Heart right ventricle (tissue), 16 donors: ENCODE measurements at regions not wholly inside any gene's neighbourhood (a gene's known extent, or its start where the extent isn't known, plus 50 kb on each side); places are given as distances from the start of the nearest gene placed in this dataset.

Experiments
- ATAC-seq, 8 donors: fragments of 200-7000 bp; cut with Tn5 transposase; one replicate each; pipeline ENCODE4 v1.9.1; 2020; ENCODE audit warnings: mild to moderate bottlenecking in 8 of 8, moderate library complexity in 8 of 8, moderate number of reproducible peaks in 1 of 8
- DNase-seq, 2 donors: peaks; one replicate each; pipeline ENCODE4 v3.0.0-alpha.2; 2020
- H3K27ac ChIP-seq, 10 donors: fragments of 200-600 bp; sonication (generic) in 2 of 10; one replicate each; pipeline versions ENCODE4 v1.5.0 to v1.8.0; 2020 to 2022; ENCODE audit warnings: mild to moderate bottlenecking in 3 of 10
- H3K27me3 ChIP-seq, 7 donors: fragments of 200-600 bp; one replicate each; pipeline ENCODE4 v1.8.0; 2021 to 2022; ENCODE audit warnings: mild to moderate bottlenecking in 2 of 7
- H3K36me3 ChIP-seq, 9 donors: fragments of 200-600 bp; sonication (generic) in 1 of 9; one replicate each; pipeline versions ENCODE4 v1.5.0 to v1.8.0; 2020 to 2022; ENCODE audit warnings: mild to moderate bottlenecking in 2 of 9
- H3K4me1 ChIP-seq, 9 donors: fragments of 200-600 bp; sonication (generic) in 1 of 9; one replicate each; pipeline versions ENCODE4 v1.5.0 to v1.8.0; 2020 to 2022; ENCODE audit warnings: mild to moderate bottlenecking in 4 of 9
- H3K4me3 ChIP-seq, 10 donors: fragments of 200-600 bp; sonication (generic) in 2 of 10; one replicate each; pipeline versions ENCODE4 v1.5.0 to v1.8.0; 2020 to 2022; ENCODE audit warnings: mild to moderate bottlenecking in 7 of 10, moderate library complexity in 2 of 10
- H3K9me3 ChIP-seq, 11 donors: fragments of 200-600 bp in 10 of 11; sonication (generic) in 2 of 11; one replicate each; pipeline versions ENCODE4 v1.5.0 to v1.8.0; 2013 to 2022; ENCODE audit warnings: mild to moderate bottlenecking in 2 of 11, control low read depth in 1 of 11, moderate library complexity in 1 of 11
- CTCF ChIP-seq, 9 donors: fragments of 200-600 bp; sonication (generic) in 2 of 9; IDR thresholded peaks; one replicate each; pipeline versions ENCODE4 v1.5.0 to v1.8.0; 2021 to 2022; ENCODE audit warnings: antibody characterized with exemption in 9 of 9, mild to moderate bottlenecking in 5 of 9, moderate library complexity in 1 of 9
- WGBS, 2 donors: extraction: QIAGEN DNeasy Blood & Tissue Kit; methylation state at CpG; one replicate each; pipeline ENCODE4 v1.1.7; 2013; ENCODE audit warnings: inconsistent platforms in 1 of 2; 5-methylcytosine and 5-hydroxymethylcytosine counted together
- intact Hi-C, 10 donors: fragments of 100-400 bp; cut with DNase I; formaldehyde crosslinking; loops; one replicate each; pipeline versions ENCODE4 v1.11.1 to v1.14.2; 2022
- donor health status: Arrhythmogenic right ventricular cardiomyopathy.
- donor health status: ischemic (EF 13 %, LVEDD 7.1; RV severe dilation, severe dysfunction).
- donor health status: healthy with polysubstance abuse.
- donor health status: DM: no; HTN: yes; CAD: no.
- donor health status: DM: no; HTN: no; CAD: no.
- donor health status: ischemic (EF 25% LVEDD 6.9; RV normal size, moderate dysfunction).
- donor health status: ischemic (EF 25% LVEDD 5.7; RV mildly dilated, moderate dysfunction).
- donor health status: healthy.
- donor health status: DM: yes; HTN: yes; CAD: no.
- donor health status: Ischemic cardiomyopathy.
- donor health status: ischemic (EF 35%, LVEDD 5.7; RV mildly dilated, moderate dysfunction).
- donor health status: nonischemic (EF 11% LVEDD 7.7; RV severe dilation, severe dysfunction).
- donor health status: DM: yes; HTN: yes; CAD: no.
- donor health status: PGD.
- donor health status: ischemic (EF 29% LVEDD 5.4; RV normal size, mild dysfunction).
- donor health status: nonischemic (EF 23%, LVEDD 6.1; RV moderate dilation, normal function).

GRCh38 chr10:20957744-20958143, 60.6 kb upstream of the NEBL start:
- Histone ChIP-seq H3K36me3 (no peaks in the 10 kb centered on the region), H3K4me3 (no peak overlapping the region), H3K27me3 (no peaks in the 10 kb centered on the region), H3K27ac (no peak overlapping the region), H3K9me3 (peaks cover 0 to 11% (median 0%) of the 10 kb centered on the region in 11 donors), H3K4me1 (peaks cover 0 to 3% (median 0%) of the 10 kb centered on the region in 9 donors)
- no peak for DNase-seq
- TF ChIP-seq CTCF (IDR thresholded peaks at IDR 0.05), result no peak
- WGBS, 2 donors, result 65 to 75% methylated on average over 2 of the region's 2 CpGs
- intact Hi-C loops, result no loop called here
- ATAC-seq, result peak in 2 of 8 donors; percentile 11 to 38

- peak in 1 of 8 donors; percentile 25 for ATAC-seq
Observed at GRCh38 chr10:20956843-20957242, 59.7 kb upstream of the NEBL start.

GRCh38 chr10:20955355-20955893, 58.3 kb upstream of the NEBL start:
- H3K4me3 ChIP-seq, result no peak overlapping the region
- ATAC-seq (no peak), DNase-seq (no peak)
- H3K4me1 ChIP-seq, result peaks cover 0 to 3% (median 0%) of the 10 kb centered on the region in 9 donors
- no peaks in the 10 kb centered on the region for H3K27me3 ChIP-seq
- intact Hi-C loops, result no loop called here
- no peak for TF ChIP-seq CTCF (IDR thresholded peaks at IDR 0.05)
- no peak overlapping the region for H3K27ac ChIP-seq
- H3K9me3 ChIP-seq, result peaks cover 0 to 11% (median 0%) of the 10 kb centered on the region in 11 donors
- no peaks in the 10 kb centered on the region for H3K36me3 ChIP-seq
- 31 to 39% methylated on average over 1 of the region's 1 CpG for WGBS, 2 donors

More at GRCh38 chr10:20956843-20957242, 59.7 kb upstream of the NEBL start:
- intact Hi-C loops, result no loop called here
- Histone ChIP-seq H3K27ac (no peak overlapping the region), H3K27me3 (no peaks in the 10 kb centered on the region), H3K4me3 (no peak overlapping the region), H3K9me3 (peaks cover 0 to 11% (median 0%) of the 10 kb centered on the region in 11 donors), H3K4me1 (peaks cover 0 to 3% (median 0%) of the 10 kb centered on the region in 9 donors), H3K36me3 (no peaks in the 10 kb centered on the region)
- WGBS, 2 donors, result 60 to 72% methylated on average over 3 of the region's 3 CpGs
- no peak for DNase-seq
- TF ChIP-seq CTCF (IDR thresholded peaks at IDR 0.05), result no peak

GRCh38 chr10:20954519-20954918, 57.4 kb upstream of the NEBL start:
- WGBS, 2 donors, result 81% methylated on average over 5 of the region's 5 CpGs
- ATAC-seq (no peak), DNase-seq (no peak)
- H3K4me3 ChIP-seq, result no peak overlapping the region
- H3K27me3 ChIP-seq, result no peaks in the 10 kb centered on the region
- intact Hi-C loops, result no loop called here
- peaks cover 0 to 3% (median 0%) of the 10 kb centered on the region in 9 donors for H3K4me1 ChIP-seq
- TF ChIP-seq CTCF (IDR thresholded peaks at IDR 0.05), result no peak
- H3K27ac ChIP-seq, result no peak overlapping the region
- peaks cover 0 to 11% (median 0%) of the 10 kb centered on the region in 11 donors for H3K9me3 ChIP-seq
- no peaks in the 10 kb centered on the region for H3K36me3 ChIP-seq
